Kidney (tissue), 13 donors: ENCODE measurements at regions not wholly inside any gene's neighbourhood (a gene's known extent, or its start where the extent isn't known, plus 50 kb on each side); places are given as distances from the start of the nearest gene placed in this dataset.
"Not testable (repeated sequence)": the region's sequence is repeated elsewhere in the genome, so short reads cannot be mapped to it uniquely, and the experiment has no call there.

Experiments
- DNase-seq, 5 donors: peaks; one replicate each; pipeline ENCODE4 v3.0.0-alpha.2; 2013 to 2020
- FAIRE-seq: peaks from 2 replicates; lab custom pipeline; 2012; peaks lifted over from hg19 to GRCh38; lab: Jason Lieb, UNC
- H3K27ac ChIP-seq, 2 donors: one replicate each; pipeline ENCODE4 v1.7.0; 2013; ENCODE audit warnings: low read depth in 2 of 2, low read length in 2 of 2, inconsistent platforms in 1 of 2
- H3K27me3 ChIP-seq: one replicate; pipeline ENCODE4 v1.7.1; 2013; ENCODE audit warnings: low read length, inconsistent platforms; ENCODE audit not compliant: control insufficient read depth, insufficient read depth
- H3K36me3 ChIP-seq, 3 donors: one replicate each; pipeline versions ENCODE4 v1.7.0 to v1.7.1; 2013; ENCODE audit warnings: low read length in 3 of 3, control low read depth in 1 of 3, inconsistent platforms in 1 of 3; ENCODE audit not compliant: insufficient read depth in 3 of 3, control insufficient read depth in 2 of 3
- H3K4me1 ChIP-seq, 3 donors: one replicate each; pipeline versions ENCODE4 v1.7.0 to v1.7.1; 2013; ENCODE audit warnings: low read length in 3 of 3, inconsistent platforms in 1 of 3, low read depth in 1 of 3; ENCODE audit not compliant: control insufficient read depth in 2 of 3, insufficient read depth in 2 of 3
- H3K4me3 ChIP-seq, 3 donors: one replicate each; pipeline versions ENCODE4 v1.7.0 to v1.8.1; 2013; ENCODE audit warnings: low read length in 3 of 3, control low read depth in 1 of 3, inconsistent platforms in 1 of 3
- H3K9ac ChIP-seq, 3 donors: one replicate each; pipeline versions ENCODE4 v1.7.0 to v1.7.1; 2013; ENCODE audit warnings: low read length in 3 of 3, control low read depth in 1 of 3, inconsistent platforms in 1 of 3
- H3K9me3 ChIP-seq, 3 donors: one replicate each; pipeline versions ENCODE4 v1.7.0 to v1.7.1; 2013; ENCODE audit warnings: low read length in 3 of 3, control low read depth in 1 of 3, inconsistent platforms in 1 of 3; ENCODE audit not compliant: control insufficient read depth in 2 of 3, insufficient read depth in 1 of 3
- intact Hi-C: fragments of 100-400 bp; cut with DNase I; formaldehyde crosslinking; loops from one replicate; pipeline ENCODE4 v1.11.1; 2022
- TF ChIP-seq, protein P1 (sequence below): IDR thresholded peaks from 3 replicates; pipeline ENCODE4 v1.5.1; 2012; ENCODE audit warnings: mild to moderate bottlenecking, moderate library complexity, borderline replicate concordance; ENCODE audit not compliant: insufficient read depth; ENCODE audit errors: extremely low read depth
- donor health status: control.
- donor health status: control.
- donor health status: control.
- donor health status: control.
- donor health status: control.
- donor health status: DM: yes; HTN: yes; CAD: no.
- donor health status: Normal renal cell carcinoma (clear cell type).

DNA sequence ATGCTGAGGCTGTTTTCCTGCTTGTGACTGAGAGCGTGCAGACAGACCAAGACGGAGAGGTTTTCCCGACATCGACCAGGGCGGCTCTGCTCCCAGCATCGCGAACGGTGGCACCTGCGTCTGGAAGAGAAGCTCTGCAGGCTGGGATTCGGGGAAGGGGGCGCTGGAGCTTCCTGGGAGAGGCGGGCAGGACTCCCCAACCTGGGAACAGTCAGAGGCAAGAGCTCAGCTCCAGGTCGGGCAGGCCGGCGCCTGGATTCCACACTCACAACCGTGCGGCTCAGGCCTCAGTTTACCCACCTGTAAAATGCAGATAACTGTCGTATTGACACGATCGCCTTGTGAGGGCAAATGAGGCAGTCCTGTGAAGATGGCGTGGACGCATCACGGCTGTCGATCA lies 332.6 kb downstream of the ADGRD1 start:
- not testable (repeated sequence) for H3K36me3 ChIP-seq

GRCh38 chr12:131287015-131287937 lies 333.6 kb downstream of the ADGRD1 start:
- TF ChIP-seq, protein P1, sequence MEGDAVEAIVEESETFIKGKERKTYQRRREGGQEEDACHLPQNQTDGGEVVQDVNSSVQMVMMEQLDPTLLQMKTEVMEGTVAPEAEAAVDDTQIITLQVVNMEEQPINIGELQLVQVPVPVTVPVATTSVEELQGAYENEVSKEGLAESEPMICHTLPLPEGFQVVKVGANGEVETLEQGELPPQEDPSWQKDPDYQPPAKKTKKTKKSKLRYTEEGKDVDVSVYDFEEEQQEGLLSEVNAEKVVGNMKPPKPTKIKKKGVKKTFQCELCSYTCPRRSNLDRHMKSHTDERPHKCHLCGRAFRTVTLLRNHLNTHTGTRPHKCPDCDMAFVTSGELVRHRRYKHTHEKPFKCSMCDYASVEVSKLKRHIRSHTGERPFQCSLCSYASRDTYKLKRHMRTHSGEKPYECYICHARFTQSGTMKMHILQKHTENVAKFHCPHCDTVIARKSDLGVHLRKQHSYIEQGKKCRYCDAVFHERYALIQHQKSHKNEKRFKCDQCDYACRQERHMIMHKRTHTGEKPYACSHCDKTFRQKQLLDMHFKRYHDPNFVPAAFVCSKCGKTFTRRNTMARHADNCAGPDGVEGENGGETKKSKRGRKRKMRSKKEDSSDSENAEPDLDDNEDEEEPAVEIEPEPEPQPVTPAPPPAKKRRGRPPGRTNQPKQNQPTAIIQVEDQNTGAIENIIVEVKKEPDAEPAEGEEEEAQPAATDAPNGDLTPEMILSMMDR, result no peak
- Histone ChIP-seq H3K4me1 (no peaks in the 10 kb centered on the region), H3K9ac (no peak overlapping the region), H3K27ac (no peak overlapping the region), H3K36me3 (no peaks in the 10 kb centered on the region), H3K27me3 (no peaks in the 10 kb centered on the region), H3K9me3 (no peaks in the 10 kb centered on the region), H3K4me3 (no peak overlapping the region)
- DNase-seq (peak in 1 of 5 donors; percentile 50), FAIRE-seq (no peak)
- intact Hi-C loops, result no loop called here

More for the DNA sequence above, 332.6 kb downstream of the ADGRD1 start:
- H3K4me1 ChIP-seq, H3K9ac ChIP-seq, intact Hi-C loops, H3K27ac ChIP-seq, H3K9me3 ChIP-seq, H3K27me3 ChIP-seq, H3K4me3 ChIP-seq, FAIRE-seq: not testable (repeated sequence)
- DNase-seq, result peak in 1 of 5 donors; percentile 15

GRCh38 chr12:131287938-131288764 lies 334.4 kb downstream of the ADGRD1 start:
- H3K9me3 ChIP-seq, result no peaks in the 10 kb centered on the region
- no peaks in the 10 kb centered on the region for H3K4me1 ChIP-seq
- no peak overlapping the region for H3K4me3 ChIP-seq
- TF ChIP-seq, protein P1, result no peak
- no peak overlapping the region for H3K9ac ChIP-seq
- no peak overlapping the region for H3K27ac ChIP-seq
- FAIRE-seq, result no peak
- H3K27me3 ChIP-seq, result no peaks in the 10 kb centered on the region
- H3K36me3 ChIP-seq, result no peaks in the 10 kb centered on the region
- intact Hi-C loops, result no loop called here
- DNase-seq, result peak in 2 of 5 donors; percentile 13 to 59

DNA sequence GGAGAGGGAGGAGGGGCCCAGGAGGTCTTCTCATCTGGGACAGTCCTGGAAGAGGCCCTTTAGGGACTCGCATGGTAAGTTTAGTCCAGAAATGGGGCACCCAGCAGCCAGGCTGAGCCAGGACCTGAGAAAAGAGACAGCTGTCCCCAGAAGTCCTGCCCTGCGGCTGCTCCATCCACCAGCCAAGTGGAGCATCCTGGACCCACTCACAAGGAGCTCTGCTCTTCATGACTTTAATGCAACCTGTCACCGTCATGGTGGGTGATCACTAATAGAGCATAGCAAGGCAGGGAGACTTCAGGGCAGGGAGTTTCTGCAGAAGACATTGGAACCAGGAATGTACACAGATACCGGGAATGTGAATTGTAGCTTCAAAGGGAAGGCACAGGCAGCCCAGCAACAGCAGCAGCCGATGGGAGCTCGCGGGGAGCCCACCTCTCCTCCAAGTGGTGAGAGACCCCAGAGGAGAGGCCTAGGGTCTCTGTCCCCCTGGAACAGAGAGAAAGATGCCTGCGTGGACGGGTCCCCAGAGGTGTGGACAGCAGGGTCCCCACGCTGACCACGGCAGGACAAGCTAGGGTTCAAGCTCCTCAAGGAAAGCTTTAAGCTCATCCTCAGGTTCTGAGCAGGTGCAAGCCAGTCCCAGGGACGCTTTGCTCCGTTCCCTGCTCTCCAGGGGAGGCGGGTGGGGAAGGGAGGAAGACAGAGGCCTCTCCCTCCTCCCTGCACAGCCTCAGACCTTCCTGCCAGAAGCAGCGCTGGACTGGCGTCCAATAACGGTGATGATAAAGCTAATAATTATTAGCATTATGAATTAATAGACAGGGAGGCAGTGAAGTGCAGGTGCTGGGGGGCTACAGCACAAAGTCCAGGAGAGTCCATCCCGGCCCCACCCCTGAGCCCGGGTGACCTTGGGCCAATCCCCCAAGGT lies 335.3 kb downstream of the ADGRD1 start:
- H3K4me3 ChIP-seq, H3K27ac ChIP-seq, H3K9ac ChIP-seq, FAIRE-seq, H3K27me3 ChIP-seq, intact Hi-C loops, H3K9me3 ChIP-seq, H3K36me3 ChIP-seq, H3K4me1 ChIP-seq: not testable (repeated sequence)
- peak in 4 of 5 donors; percentile 30 to 55 (median 36) for DNase-seq

DNA sequence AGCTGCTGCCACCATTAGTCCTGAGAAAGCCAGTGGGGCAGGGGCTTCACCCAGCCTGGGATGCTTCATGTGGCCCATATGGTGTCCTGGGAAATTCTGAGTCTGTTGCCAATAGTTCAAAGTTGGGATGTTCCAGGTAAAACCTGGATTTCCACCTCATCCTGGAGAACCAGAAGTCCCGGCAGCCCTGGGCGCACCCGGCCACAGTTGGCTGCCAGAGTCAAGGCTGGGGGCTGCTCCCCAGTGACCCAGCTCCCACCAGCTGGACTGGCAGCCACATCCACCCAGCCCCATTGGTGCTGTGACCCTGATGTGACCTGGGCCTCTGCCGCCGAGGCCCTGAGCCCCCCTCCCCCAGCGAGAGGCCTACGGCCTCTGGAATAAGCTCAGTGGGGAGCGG lies 336.1 kb downstream of the ADGRD1 start:
- H3K9me3 ChIP-seq, intact Hi-C loops, H3K4me1 ChIP-seq, H3K9ac ChIP-seq, H3K27ac ChIP-seq, FAIRE-seq, H3K27me3 ChIP-seq, H3K4me3 ChIP-seq, H3K36me3 ChIP-seq: not testable (repeated sequence)
- DNase-seq, result peak in 1 of 5 donors; percentile 41
